GM13977 (cell line): ENCODE measurements at regions not wholly inside any gene's neighbourhood (a gene's known extent, or its start where the extent isn't known, plus 50 kb on each side); places are given as distances from the start of the nearest gene placed in this dataset.

Experiments
- DNase-seq: peaks from one replicate; pipeline ENCODE4 v3.0.0; 2012; ENCODE audit warnings: low spot score
- in situ Hi-C: fragments of 300-500 bp; cut with MboI; formaldehyde crosslinking; loops from one replicate; pipeline ENCODE4 v1.12.0; 2022; ENCODE audit warnings: low sequenced_read_pairs, low pct_unique_long_range_greater_than_20kb, mixed read lengths, inconsistent platforms; ENCODE audit not compliant: unreplicated experiment
- TF ChIP-seq, protein P1 (sequence below): IDR thresholded peaks from 2 replicates; pipeline ENCODE4 v1.5.1; 2012; ENCODE audit warnings: mild to moderate bottlenecking, control low read depth; ENCODE audit not compliant: insufficient read depth; ENCODE audit errors: extremely low read depth, missing control alignments

DNA sequence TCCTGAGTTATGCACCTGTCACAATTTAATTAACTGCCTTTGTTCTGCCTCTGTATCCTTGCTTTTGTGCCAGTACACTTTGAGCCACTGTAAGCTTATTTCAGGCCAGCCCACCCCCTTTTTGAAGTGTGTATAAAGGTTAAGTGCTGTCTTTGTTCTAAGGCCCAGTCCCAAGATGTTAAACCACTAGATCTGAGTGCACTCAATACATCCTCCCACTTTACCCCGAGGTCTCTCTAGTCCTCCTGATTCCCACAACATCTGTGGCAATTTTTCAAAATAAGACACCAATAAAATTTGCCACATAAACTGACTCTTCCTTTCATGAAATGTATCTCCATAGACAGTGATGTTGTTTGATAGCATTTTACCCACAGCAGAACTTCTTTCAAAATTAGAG is 124.1 kb upstream of the SPIN4 start:
- TF ChIP-seq, protein P1, sequence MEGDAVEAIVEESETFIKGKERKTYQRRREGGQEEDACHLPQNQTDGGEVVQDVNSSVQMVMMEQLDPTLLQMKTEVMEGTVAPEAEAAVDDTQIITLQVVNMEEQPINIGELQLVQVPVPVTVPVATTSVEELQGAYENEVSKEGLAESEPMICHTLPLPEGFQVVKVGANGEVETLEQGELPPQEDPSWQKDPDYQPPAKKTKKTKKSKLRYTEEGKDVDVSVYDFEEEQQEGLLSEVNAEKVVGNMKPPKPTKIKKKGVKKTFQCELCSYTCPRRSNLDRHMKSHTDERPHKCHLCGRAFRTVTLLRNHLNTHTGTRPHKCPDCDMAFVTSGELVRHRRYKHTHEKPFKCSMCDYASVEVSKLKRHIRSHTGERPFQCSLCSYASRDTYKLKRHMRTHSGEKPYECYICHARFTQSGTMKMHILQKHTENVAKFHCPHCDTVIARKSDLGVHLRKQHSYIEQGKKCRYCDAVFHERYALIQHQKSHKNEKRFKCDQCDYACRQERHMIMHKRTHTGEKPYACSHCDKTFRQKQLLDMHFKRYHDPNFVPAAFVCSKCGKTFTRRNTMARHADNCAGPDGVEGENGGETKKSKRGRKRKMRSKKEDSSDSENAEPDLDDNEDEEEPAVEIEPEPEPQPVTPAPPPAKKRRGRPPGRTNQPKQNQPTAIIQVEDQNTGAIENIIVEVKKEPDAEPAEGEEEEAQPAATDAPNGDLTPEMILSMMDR: no peak
- in situ Hi-C loops: no loop called here
- DNase-seq: no peak

DNA sequence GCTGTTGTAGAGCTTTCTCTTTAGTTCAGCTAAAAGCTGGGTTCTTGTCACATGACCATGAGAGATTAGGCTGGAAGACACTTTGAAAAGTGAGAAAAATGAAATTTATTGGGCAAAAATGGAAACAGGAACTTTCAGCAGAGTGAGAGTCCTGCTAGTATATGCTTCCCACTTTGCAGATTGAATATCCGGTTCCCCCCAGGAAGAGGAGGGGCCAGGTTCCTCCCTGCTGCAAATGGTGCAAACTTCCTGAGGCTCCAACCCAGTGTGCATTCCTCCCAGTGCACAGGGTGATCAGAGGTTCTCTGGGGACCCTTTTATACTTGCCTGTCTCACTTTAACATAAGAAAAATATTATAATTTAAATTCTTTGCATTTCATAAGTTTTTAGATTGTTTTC is 119.9 kb upstream of the SPIN4 start:
- no peak for DNase-seq
- TF ChIP-seq, protein P1: no peak
- in situ Hi-C loops: no loop called here

DNA sequence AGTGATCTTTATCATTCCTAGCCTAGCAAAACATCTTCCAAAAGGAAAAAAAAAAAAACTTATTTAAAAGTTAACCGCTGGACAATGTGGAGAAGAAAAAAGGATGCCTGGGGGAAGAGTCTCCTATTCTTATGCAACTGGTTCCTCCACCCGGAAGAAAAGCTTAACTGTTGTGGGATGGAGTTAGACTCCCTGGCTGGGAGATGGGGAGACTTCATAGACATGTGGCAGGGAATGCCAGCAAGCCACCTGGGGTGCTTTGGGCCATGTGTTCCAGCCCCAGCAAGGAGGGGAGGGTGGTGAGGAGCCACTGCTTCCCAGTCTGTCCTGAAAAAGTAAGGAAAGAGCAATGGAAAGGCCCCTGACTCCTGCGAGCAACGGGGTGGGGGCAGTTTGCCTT is 119.4 kb upstream of the SPIN4 start:
- TF ChIP-seq, protein P1: no peak
- in situ Hi-C loops: no loop called here
- DNase-seq: no peak

DNA sequence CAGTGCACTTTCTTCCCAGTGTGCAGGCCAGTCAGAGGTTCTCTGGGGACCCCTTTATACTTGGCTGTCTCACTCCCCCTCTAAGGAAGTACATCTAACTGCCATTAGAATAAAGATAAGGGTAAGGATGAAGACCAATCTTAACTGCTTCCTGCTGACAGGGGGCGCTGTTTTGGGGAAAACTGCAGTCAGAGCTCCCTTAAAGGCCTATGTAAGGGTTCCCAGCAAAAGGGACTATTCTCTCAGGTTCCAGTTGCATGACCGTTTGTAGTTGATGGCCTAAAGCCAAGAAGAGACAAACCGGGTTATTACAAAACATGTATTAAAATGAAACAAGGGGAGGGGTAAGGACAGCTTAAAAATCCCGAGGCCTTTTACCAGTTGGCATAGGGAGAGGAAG is 115.6 kb upstream of the SPIN4 start:
- DNase-seq: no peak
- TF ChIP-seq, protein P1: no peak
- in situ Hi-C loops: no loop called here

DNA sequence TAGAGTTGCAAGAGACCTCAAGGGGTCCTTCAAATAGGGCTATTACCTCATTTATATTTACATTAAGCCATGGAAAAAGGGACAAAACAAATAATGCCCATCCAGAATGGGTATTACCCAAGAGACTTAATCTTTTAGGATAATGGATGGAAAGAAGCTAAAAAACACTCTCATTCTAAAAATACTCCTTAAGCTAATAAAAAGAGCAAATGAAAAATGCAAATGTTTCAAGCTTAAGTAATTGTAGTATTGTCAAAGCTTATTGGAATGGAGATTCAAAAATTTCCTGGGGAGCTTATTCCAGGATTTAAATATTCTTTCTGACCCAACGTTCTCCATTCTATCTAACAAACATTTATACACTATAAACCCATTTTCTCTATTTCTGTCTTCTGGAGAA is 107.8 kb upstream of the SPIN4 start:
- no peak for DNase-seq
- in situ Hi-C loops: no loop called here
- TF ChIP-seq, protein P1: no peak

DNA sequence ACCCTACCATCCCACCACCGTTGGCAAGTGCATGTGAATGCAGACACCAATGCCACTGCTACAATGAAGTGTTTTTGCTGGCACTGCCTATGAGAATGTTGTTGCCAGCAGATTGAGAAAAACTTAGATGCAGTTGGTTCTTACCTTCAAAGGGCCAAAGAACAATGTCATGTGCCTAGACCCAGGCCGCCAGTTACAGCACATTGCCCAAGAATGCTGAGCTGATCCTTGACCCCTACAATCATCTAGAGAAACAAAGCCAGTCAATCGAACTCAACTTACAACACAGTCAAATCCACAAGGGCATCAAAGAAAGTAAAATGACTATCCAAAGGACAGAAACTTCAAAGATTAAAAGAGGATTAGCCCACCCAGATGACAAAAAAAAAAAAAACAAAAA is 102.4 kb upstream of the SPIN4 start:
- TF ChIP-seq, protein P1: no peak
- no peak for DNase-seq
- in situ Hi-C loops: no loop called here

DNA sequence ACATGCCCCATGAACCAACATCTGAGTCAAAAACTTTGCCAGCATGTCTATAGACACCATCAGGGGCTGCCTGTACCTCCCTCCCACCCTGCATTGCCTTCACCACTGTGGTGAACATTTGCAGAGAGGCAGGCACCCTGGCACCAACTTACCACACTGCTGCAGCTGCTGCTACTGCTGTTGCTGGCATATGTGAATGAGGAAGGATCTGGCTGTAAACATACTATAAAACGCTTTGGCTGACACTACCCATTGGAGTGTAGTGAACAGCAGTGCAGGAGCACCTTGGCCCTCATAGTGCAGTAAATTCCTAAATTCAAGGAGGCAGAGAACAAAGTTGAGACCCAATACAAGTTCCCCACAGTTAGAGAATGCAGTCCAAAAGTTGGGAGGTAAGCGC is 90.6 kb upstream of the SPIN4 start:
- in situ Hi-C loops: no loop called here
- DNase-seq: no peak
- TF ChIP-seq, protein P1: no peak
